Ectodermal cell (in vitro differentiated cells): ENCODE measurements at regions not wholly inside any gene's neighbourhood (a gene's known extent, or its start where the extent isn't known, plus 50 kb on each side); places are given as distances from the start of the nearest gene placed in this dataset.

Experiments
- H3K27ac ChIP-seq: 2 replicates; pipeline ENCODE4 v1.7.0; 2013; ENCODE audit warnings: mild to moderate bottlenecking, low read depth, low read length; ENCODE audit not compliant: insufficient read depth, poor library complexity, severe bottlenecking
- H3K27me3 ChIP-seq: 2 replicates; pipeline ENCODE4 v1.7.0; 2013; ENCODE audit warnings: mild to moderate bottlenecking, low read length; ENCODE audit not compliant: insufficient read depth, control insufficient read depth, poor library complexity, severe bottlenecking
- H3K36me3 ChIP-seq: one replicate; pipeline ENCODE4 v1.7.0; 2013; ENCODE audit warnings: low read length; ENCODE audit not compliant: control insufficient read depth, insufficient read depth
- H3K4me1 ChIP-seq: one replicate; pipeline ENCODE4 v1.7.0; 2013; ENCODE audit warnings: low read length; ENCODE audit not compliant: control insufficient read depth, insufficient read depth
- H3K4me3 ChIP-seq: 2 replicates; pipeline ENCODE4 v1.7.0; 2013; ENCODE audit warnings: low read depth, low read length, control low read depth; ENCODE audit not compliant: insufficient read depth
- H3K9me3 ChIP-seq: 2 replicates; pipeline ENCODE4 v1.7.0; 2013; ENCODE audit warnings: mild to moderate bottlenecking, low read length, moderate library complexity; ENCODE audit not compliant: control insufficient read depth
- WGBS, 2 experiments: methylation state at CpG; one replicate each; pipeline ENCODE4 v1.1.7; 2013; ENCODE audit warnings: missing lambda C conversion rate in 2 of 2; 5-methylcytosine and 5-hydroxymethylcytosine counted together

DNA sequence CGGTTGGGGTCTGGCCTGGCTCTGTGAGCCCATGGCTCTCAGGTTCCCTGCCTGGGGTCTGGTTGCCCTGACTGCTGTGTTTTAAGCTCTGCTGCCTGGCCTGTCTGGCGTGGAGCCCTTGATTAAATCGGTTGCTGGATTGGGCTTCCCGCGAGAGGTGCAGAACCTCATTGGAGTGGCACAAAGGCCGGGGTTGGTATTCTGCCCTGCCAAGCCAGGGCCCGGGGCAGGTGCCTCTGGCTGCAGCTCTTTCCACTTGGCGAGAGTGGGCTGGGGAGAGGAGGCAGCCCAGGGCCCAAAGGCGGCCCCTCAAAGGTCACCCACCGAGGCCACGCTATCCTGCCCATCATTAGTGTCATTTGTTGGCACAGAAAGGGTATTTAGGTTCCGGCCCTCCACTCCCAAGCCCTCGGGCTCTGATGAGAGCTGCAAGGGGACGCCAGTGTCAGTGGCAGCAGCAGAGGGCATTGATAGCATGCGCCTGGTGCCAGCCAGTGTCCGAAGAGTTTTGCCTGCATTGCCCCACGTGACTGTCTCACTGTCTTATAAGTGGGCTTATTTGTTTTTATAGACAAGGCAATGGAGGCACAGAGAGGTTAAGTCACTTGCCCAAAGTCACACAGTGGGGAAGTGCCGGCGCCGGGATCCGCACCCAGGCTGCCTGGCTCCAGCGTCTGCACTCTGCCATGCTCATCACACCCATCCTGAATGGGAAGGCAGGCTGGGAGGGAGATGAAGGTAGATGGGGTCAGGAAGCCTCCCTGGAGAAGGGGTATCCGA lies 68.0 kb upstream of the CIBAR2 start:
- Histone ChIP-seq H3K27me3 (no peaks in the 10 kb centered on the region), H3K27ac (no peak overlapping the region), H3K9me3 (peaks cover 5% of the 10 kb centered on the region), H3K36me3 (no peaks in the 10 kb centered on the region), H3K4me1 (peaks cover 7% of the 10 kb centered on the region), H3K4me3 (no peak overlapping the region)
- WGBS, 2 experiments: 94 to 95% methylated on average over 23 of the region's 23 CpGs

DNA sequence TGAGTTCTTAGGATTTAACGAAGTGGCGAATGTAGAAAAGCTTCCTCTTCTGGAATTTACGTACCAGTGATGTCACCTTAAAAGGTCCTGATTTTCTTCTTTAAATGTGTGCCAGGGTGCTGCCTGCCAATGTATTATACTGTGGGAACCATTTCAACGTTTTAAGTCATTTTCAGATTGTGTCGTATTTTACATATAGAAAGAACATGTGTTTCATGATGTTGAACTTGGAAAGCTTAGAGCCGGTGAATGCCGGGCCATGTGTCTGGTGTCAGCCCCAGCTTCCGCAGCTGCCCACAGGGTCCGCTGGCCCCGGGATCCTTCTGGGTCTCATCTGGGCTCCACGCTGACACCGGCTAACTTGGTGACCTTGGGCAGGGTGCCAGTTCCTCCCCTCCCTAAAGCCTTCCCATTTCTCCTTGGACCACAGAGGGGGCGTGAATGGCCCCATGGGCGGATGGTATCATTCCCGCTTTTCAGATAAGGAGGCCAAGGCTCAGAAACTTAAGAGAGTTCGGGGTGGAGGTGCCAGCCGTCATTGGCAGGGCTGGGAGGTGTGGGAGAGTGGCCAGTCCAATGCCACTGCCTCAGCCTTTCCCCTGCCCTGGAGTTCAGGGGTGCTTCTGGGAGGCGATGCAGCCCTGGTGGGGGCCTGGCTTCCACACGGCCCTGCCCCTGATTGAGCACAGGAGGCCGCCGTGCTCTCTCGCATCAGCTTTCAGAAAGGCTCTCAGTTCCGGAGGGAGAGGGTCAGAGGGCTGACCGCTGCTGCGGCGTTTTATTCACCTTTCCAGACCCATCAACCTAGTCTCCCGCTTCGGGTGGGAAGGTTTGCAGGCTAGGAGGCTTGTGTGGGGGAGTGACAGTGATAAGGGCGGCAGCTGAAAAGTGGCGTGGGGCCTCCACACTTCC lies 68.8 kb upstream of the CIBAR2 start:
- no peaks in the 10 kb centered on the region for H3K36me3 ChIP-seq
- H3K4me3 ChIP-seq: no peak overlapping the region
- no peaks in the 10 kb centered on the region for H3K27me3 ChIP-seq
- peaks cover 5% of the 10 kb centered on the region for H3K9me3 ChIP-seq
- no peak overlapping the region for H3K27ac ChIP-seq
- 91 to 93% methylated on average over 30 of the region's 30 CpGs for WGBS, 2 experiments
- H3K4me1 ChIP-seq: peaks cover 4% of the 10 kb centered on the region

DNA sequence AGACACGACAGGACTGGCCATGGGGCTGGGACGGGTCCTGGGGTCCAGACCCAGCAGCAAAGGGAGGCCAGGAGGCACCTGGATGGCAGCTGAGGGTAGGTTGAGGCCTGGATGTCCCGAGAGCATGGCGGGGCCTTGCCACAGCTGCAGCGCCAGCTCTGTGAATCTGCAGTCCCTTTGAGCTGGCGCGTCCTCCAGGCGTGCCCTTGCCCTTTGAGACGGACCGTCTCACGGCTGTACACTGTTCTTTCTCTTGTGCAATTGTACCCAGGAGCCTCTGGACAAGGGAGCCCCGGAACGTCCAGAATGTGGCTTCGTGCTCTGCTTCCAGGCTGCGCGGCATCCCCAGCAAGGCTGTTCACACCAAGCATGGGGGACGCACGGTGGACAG lies 69.5 kb upstream of the CIBAR2 start:
- no peak overlapping the region for H3K4me3 ChIP-seq
- H3K27me3 ChIP-seq: no peaks in the 10 kb centered on the region
- H3K36me3 ChIP-seq: no peaks in the 10 kb centered on the region
- WGBS, 2 experiments: 94 to 95% methylated on average over 18 of the region's 18 CpGs
- peaks cover 5% of the 10 kb centered on the region for H3K9me3 ChIP-seq
- no peaks in the 10 kb centered on the region for H3K4me1 ChIP-seq
- H3K27ac ChIP-seq: no peak overlapping the region

DNA sequence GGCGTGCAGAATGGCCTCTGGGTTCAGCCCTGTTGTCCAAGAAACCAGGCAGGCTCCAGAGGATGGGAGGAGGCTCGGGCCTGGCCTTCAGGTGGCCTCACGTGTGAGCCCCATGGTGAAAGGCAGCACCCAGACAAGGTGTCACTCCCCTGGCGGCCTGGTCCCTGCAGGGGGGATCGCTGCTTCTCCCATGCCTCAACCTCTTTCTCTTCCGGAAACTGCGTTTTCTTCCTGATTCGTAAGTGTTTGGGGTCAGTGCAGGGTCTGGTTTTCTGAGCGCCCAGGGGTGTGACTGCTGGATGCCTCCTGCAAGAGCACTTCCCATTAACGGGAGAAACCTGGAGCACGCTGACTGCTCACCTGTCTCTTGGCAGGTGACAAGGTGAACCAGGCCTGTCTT lies 70.0 kb upstream of the CIBAR2 start:
- peaks cover 5% of the 10 kb centered on the region for H3K4me1 ChIP-seq
- no peaks in the 10 kb centered on the region for H3K36me3 ChIP-seq
- H3K27me3 ChIP-seq: no peaks in the 10 kb centered on the region
- H3K27ac ChIP-seq: no peak overlapping the region
- H3K9me3 ChIP-seq: peaks cover 5% of the 10 kb centered on the region
- no peak overlapping the region for H3K4me3 ChIP-seq
- WGBS, 2 experiments: 93 to 94% methylated on average over 11 of the region's 11 CpGs

DNA sequence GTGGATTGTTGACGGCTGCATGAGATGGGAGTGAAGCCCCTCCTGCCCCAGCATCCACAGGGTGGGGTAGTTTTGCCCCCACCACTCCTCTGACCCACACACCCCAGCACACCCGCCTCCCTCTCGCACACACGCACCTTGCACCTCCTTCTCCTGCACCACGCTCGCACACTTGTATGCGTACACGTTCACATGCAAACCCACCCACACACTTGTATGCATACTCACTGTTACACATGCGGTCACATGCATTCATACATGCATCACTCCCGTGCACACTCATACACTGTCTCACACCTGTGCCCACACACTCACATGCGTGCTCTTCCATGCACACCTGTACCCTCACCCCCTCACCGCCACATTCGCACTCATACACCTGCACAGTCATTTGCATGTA lies 70.5 kb upstream of the CIBAR2 start:
- WGBS, 2 experiments: 93 to 94% methylated on average over 13 of the region's 13 CpGs
- H3K36me3 ChIP-seq: no peaks in the 10 kb centered on the region
- H3K27me3 ChIP-seq: no peaks in the 10 kb centered on the region
- H3K4me1 ChIP-seq: peaks cover 9% of the 10 kb centered on the region
- H3K9me3 ChIP-seq: peaks cover 5% of the 10 kb centered on the region
- no peak overlapping the region for H3K27ac ChIP-seq
- no peak overlapping the region for H3K4me3 ChIP-seq

DNA sequence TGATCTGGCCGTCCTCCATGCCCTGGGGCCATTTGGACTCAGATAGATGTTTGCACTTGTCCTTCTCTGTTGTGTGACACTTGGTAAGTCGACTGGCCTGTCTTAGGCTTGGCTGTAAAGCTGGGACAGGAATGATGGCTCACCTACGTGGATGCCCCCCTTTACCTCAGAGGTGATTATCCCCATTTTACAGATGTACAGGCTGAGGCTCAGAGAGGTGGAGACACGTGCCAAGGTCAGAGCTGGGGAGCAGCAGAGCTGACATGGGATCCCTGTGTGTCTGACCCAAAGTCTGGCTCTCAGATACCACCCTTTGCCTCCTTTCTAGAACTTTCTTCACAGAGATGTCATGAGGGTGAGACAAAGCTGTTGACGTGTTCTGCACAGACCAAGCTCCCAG lies 71.3 kb upstream of the CIBAR2 start:
- Histone ChIP-seq H3K36me3 (no peaks in the 10 kb centered on the region), H3K27ac (no peak overlapping the region), H3K9me3 (peaks cover 5% of the 10 kb centered on the region), H3K27me3 (no peaks in the 10 kb centered on the region), H3K4me3 (no peak overlapping the region), H3K4me1 (peaks cover 9% of the 10 kb centered on the region)
- WGBS, 2 experiments: 91 to 97% methylated on average over 5 of the region's 5 CpGs

DNA sequence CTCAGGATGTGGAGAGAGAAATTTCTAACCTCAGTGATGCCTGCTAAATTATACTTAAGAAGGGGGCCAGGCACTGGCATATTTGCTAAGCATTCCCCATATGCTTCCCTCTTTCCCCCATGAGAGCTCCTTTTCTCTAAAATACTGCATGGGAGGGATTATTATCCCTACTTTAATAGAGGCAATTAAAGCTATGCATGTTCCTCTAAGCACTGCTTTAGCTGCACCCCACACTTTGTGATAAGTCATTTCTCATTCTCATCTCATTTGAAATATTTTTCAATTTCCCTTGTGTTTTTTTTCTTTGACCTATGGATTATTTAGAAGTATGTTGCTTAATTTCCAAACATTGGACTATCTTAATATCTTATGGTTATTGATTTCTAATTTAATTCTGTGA lies 72.1 kb upstream of the CIBAR2 start:
- H3K4me1 ChIP-seq: peaks cover 9% of the 10 kb centered on the region
- H3K9me3 ChIP-seq: peaks cover 5% of the 10 kb centered on the region
- H3K36me3 ChIP-seq: no peaks in the 10 kb centered on the region
- no peak overlapping the region for H3K27ac ChIP-seq
- no peaks in the 10 kb centered on the region for H3K27me3 ChIP-seq
- H3K4me3 ChIP-seq: no peak overlapping the region

DNA sequence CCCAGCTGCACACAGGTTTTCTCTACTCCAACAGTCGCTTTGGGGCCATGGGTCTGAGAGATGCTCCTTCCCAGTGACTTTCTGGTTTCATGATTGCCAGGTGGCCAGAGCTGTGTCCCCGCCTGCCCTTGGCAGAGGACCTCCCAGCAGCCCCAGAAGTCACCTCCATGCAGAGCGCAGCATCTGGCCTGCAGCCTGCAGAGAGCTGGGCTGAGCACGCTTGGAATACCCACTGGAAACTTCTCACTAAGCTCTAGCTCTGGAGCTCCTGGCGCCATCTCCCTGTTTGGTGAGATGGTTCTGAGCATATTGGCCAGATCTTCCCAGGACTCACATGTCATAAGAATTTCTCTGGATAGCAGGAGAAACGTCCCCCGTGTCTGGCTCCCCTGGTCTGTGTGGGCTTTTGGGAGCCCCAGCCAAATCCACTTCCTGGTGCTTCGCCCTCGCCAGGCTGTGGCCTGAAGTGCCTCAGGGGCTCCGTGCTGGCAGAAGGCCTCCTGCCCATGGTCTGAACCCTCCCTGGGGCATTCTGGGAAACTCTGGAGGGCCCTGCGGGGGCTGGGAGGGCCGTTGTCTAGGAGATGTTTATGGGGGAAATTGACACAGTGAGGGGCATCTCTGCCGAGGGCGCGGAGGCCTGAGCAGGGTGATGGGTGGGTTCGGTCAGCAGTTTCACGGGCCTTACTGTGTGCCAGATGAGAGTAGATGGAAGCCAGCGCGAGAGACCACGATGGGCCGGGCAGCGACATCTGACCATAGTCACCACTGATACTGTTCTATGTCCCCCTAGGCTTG lies 73.2 kb upstream of the CIBAR2 start:
- Histone ChIP-seq H3K36me3 (no peaks in the 10 kb centered on the region), H3K9me3 (peaks cover 5% of the 10 kb centered on the region), H3K4me3 (no peak overlapping the region), H3K27me3 (no peaks in the 10 kb centered on the region), H3K4me1 (peaks cover 9% of the 10 kb centered on the region), H3K27ac (no peak overlapping the region)
- WGBS, 2 experiments: 95 to 96% methylated on average over 22 of the region's 22 CpGs

DNA sequence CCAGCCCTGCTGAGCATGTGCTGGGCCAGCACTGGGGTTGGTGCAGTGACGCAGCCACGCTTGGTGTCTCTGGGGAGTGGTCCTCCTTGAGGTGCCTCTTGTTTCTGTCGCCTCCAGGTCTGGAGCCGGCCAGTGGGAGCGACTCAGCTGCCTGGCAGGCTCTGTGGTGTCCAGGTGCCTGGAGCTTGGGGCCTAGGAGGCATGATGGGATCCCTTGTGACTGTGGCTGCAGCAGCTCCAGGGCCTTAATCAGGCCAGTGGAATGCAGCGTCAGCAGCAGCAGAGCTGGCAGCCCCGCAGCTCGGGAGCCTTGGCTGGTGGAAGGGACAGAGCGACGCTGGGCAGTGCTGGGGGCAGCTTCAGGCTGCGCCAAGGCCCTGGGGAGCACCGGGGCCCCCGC lies 74.7 kb upstream of the CIBAR2 start:
- Histone ChIP-seq H3K27me3 (no peaks in the 10 kb centered on the region), H3K4me3 (no peak overlapping the region), H3K4me1 (peaks cover 9% of the 10 kb centered on the region), H3K27ac (no peak overlapping the region), H3K9me3 (peaks cover 5% of the 10 kb centered on the region), H3K36me3 (no peaks in the 10 kb centered on the region)
- 84% methylated on average over 13 of the region's 13 CpGs for WGBS, 2 experiments

DNA sequence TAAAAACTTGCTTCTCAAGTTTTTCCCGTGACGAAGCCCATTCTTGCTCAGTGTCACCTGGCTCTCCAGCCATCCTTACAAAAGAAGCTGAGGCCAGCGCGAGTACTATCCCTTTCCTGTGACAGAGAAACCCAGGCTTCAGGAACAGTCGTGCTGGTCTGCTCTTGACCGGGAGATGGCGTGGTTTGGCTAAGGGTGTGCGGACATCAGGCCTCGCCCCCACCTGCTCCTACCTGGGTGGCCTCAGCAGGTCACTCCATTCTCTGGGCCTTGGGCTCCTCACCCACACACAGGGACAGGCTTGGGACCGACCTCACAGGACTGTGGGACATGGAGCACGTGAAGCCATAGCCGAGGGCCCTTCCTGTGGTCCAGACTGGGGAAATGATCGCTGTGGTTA lies 75.2 kb upstream of the CIBAR2 start:
- WGBS, 2 experiments: 77 to 80% methylated on average over 13 of the region's 13 CpGs
- no peak overlapping the region for H3K27ac ChIP-seq
- peaks cover 5% of the 10 kb centered on the region for H3K9me3 ChIP-seq
- no peaks in the 10 kb centered on the region for H3K36me3 ChIP-seq
- no peak overlapping the region for H3K4me3 ChIP-seq
- H3K4me1 ChIP-seq: peaks cover 9% of the 10 kb centered on the region
- no peaks in the 10 kb centered on the region for H3K27me3 ChIP-seq
